ENCODE measurements at regions not wholly inside any gene's neighbourhood (a gene's known extent, or its start where the extent isn't known, plus 50 kb on each side); places are given as distances from the start of the nearest gene placed in this dataset.

DNA sequence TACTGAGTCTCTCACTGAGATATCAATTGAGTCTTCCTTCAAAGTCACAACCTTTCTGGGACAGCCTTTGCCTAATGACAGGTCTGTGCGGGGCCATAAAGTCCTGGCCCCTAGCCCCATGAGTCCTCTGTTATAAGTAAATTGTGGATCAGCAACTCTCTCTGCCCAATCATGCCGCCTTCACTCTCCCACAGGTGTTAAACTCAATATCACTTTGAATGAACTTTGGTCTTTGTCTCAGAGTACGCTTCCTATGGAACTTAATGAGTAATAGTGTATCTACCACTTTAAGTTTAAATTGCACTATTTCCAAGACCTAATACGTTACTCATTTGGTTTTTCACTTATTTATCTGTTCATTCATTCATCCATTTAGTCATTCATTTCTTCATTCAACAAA is 826.4 kb downstream of the TUSC7 start:
- no peak for DNase-seq

DNA sequence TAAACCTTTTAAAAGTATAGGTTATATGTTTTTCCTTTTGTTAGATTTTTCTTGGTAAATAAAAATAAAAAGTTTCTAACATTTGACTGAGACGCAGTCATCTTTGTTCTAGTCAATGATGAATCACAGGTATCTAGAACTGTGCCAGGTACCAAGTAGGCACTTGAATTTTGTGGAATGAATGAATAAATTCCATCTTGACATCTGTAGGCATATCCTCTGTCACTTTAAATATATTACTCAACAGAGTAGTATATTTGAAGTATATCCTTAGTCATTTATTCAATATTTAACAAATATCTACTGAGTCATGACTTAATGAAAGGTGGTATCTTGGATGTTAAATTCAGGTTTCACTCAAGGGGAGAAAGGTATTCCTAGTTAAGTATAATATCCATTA is 828.4 kb downstream of the TUSC7 start:
- no peak for DNase-seq

DNA sequence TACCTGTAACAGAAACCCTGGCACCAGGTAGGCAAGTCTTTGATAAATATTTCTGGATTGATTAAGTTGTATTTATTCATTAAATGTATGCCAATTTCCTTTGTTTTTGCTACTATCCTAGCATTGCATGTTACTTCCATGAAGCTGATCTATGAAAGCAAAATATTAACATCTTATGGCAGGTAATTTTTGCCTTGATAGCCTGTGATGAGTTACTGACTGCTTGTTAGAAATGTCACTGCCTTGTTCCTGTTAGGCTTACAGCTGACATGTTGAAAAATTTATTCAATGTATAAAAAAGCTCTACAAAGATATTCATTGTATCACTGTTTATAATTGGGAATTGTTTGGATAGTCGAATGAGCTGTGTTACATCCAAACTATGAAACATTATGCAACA is 830.1 kb downstream of the TUSC7 start:
- no peak for DNase-seq

DNA sequence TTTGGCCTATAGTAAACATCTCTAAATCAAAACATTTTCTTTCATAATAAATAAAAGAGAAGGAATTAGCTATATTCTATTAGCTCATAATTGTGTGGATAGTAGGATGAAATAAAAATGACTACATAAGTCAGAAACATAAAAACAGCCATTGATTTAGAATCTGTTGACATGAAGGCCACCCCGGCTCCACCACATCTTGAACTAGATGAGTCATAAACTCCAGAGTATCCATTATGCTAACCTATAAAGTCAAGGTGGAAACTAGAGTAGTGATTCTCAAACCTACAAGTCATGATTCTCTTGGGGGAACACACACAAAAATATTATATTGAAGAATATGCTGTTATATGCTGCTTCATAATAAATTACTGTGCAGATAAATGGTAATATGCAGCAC is 831.0 kb downstream of the TUSC7 start:
- DNase-seq = peak; percentile 34

GRCh38 chr3:117541721-117542120 is 832.1 kb downstream of the TUSC7 start:
- DNase-seq = no peak

- no peak for DNase-seq
Observed at GRCh38 chr3:117543521-117543920, 833.9 kb downstream of the TUSC7 start.

- DNase-seq = peak; percentile 13
Observed at GRCh38 chr3:117545484-117545883, 835.9 kb downstream of the TUSC7 start.

- peak; percentile 84 for DNase-seq
Observed at GRCh38 chr3:117547956-117548550, 838.5 kb downstream of the TUSC7 start.

GRCh38 chr3:117548600-117548999 is 839.0 kb downstream of the TUSC7 start:
- no peak for DNase-seq

- DNase-seq = no peak
Observed at GRCh38 chr3:117549716-117550115, 840.1 kb downstream of the TUSC7 start.

GRCh38 chr3:117550766-117551165 is 841.2 kb downstream of the TUSC7 start:
- no peak for DNase-seq

DNA sequence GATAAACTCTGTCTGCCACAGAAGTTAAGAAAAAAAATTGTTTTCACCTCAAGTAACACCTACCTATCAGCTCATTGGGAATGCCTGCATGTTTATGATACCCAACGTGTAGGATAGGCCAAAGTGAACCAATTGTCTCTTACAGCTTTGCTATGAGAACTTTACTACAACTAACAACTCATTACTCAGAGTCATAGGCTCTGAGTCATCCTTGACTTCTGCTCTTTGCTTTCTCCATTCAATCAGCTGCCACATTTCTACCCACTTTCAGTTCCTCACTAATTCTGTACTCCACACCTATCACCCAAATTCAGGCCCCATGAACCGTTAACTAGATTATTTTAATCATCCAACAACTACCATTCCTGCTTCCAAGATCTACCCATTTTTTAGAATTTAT is 843.9 kb downstream of the TUSC7 start:
- peak; percentile 62 for DNase-seq

GRCh38 chr3:117556646-117557407 is 847.2 kb downstream of the TUSC7 start:
- no peak for DNase-seq

DNA sequence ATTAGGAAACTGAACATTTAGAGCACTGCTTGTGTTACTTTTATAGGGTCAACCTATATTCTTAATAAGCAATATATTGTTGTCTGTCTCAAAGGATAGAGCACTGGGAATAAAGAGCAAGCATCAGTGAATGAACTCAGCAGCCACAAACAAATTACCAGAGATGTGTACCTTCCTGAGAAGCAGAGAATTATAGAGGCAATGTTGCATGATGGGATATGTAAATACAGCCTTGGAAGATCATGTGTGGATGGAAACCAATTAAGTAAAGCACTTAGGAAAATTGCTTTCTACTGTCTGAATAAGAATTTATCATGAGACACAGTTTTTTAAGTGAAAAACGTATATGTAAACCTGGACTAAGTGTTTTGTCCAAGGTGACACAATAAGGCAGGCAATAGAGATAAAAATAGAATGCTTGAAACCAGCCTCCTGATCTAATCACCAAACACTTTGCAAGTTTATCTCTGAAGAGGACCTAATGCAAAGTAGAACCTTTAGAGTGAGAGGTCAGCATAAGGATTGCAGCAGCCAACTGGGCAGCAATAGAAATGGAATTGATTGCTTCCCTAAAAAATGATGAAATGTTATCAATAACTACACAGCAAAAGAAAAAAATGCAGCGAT is 848.0 kb downstream of the TUSC7 start:
- DNase-seq = no peak

GRCh38 chr3:117558681-117559080 is 849.1 kb downstream of the TUSC7 start:
- no peak for DNase-seq

DNA sequence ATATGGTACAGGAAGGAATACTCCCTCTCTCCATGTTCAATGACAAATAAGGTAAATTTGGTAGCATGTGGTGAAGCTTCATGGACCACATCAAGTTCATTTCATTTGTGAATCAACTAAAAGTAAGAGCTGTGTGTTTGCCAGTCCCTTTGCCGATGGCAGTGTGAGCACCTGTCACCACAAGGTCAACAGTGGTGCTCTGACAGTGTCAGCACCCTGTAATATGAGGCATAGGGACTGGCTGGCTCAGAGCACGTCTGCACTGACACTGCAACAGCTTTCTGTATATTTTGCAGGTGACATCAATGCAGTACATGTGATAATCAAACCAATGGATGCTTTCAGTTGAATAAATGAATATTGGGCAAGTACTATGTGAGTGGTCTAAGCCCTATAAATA is 852.4 kb downstream of the TUSC7 start:
- no peak for DNase-seq

DNA sequence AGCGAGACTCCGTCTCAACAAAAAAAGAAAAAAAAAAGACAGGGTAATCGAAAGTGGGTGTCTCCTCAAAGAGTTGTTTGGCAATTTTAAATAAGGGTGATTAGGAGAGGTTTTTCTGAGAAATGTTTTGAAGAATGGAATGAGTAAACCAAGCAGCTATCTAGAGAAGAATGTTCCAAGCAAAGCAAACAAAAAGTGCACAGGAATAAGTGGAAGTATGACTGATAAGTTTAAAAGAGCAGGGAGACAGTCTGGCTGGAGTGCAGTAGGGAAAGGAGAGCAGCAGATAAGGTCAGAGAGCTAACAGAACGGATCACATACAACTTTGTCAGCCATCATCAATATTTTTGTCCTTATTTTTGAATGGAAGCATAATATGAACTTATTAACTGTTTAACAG is 853.5 kb downstream of the TUSC7 start:
- no peak for DNase-seq

DNA sequence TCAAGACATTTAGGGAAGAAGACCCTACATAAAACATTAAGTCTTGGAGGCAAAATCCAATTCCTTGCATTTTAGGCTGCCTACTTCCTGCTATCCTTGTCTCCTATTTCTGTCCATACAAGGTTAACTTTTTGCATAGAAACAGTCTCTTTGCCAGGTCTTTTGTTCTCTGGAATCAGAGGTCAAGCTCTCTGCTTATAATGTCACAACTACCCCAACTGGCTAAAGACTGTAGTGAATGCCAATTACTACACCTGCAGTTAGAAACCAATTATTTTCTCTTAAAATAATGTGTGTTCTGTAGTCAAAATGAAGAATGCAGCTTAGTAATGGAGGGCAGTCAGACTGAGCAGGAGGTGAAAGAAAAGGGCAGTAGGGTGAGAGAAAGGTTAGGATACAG is 856.2 kb downstream of the TUSC7 start:
- DNase-seq = no peak

GRCh38 chr3:117566926-117567325 is 857.3 kb downstream of the TUSC7 start:
- no peak for DNase-seq

GRCh38 chr3:117567382-117567781 is 857.8 kb downstream of the TUSC7 start:
- DNase-seq = no peak

DNA sequence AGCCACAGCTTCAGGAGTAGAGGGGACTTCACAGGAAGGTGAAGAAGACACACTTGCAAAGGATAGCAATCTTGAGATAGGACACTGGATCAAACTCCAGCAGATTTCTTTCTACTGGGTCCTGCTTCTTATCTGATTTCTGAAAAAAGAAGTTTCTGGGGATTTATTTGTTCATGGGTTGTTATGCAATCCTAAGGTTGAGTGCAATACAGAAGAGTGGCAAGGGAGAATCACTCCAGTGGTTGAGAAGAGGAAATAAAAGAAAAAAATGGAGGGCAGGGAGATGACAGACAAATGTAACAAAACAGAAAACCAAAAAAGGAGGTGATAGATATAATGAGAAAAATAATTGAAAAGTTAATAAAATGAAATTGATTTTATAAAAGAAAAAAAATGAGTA is 858.3 kb downstream of the TUSC7 start:
- no peak for DNase-seq

- no peak for DNase-seq
Observed at GRCh38 chr3:117572786-117573185, 863.2 kb downstream of the TUSC7 start.

DNA sequence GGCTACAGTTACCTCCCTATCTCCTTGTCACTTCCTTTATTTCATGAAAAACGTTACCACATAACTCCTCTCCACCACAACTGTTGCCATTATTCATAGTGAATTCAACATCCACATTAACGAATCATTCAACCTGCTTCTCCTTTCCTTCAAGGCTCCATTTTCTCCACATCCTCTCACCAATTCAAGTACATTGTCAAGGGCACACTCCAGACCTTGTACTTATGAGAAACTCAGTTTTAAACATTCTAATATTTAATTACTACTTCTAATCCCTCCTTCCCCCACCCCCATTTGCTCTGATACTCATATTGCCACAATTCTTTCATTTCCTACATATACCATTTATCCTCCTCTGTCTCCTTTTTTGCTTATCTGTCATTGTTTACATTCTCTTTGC is 871.2 kb downstream of the TUSC7 start:
- DNase-seq = no peak

- no peak for DNase-seq
Observed at GRCh38 chr3:117586161-117586560, 876.6 kb downstream of the TUSC7 start.
